ENCODE measurements at regions not wholly inside any gene's neighbourhood (a gene's known extent, or its start where the extent isn't known, plus 50 kb on each side); places are given as distances from the start of the nearest gene placed in this dataset.

- Histone ChIP-seq H3K4me3 (replicated peaks in 1 of 3; ENCODE audit: insufficient read depth in 1 of 3, low read depth in 1 of 3, low read length in 3 of 3) (no peak overlapping the region), H2AFZ (ENCODE audit: low read depth, low read length) (no peak overlapping the region), H3K9ac (replicated peaks; ENCODE audit: extremely low read depth, insufficient read depth, low read length) (no peak overlapping the region), H3K9me1 (replicated peaks; ENCODE audit: control insufficient read depth, extremely low read depth, insufficient read depth, low read length) (no peaks in the 10 kb centered on the region), H3K36me3 (ENCODE audit: control insufficient read depth in 2 of 2, extremely low read depth in 1 of 2, insufficient read depth in 2 of 2, low read length in 2 of 2) (no peaks in the 10 kb centered on the region), H3K4me1 (ENCODE audit: control insufficient read depth, extremely low read depth, insufficient read depth, low read length) (no peaks in the 10 kb centered on the region), H3K9me3 (replicated peaks; ENCODE audit: control insufficient read depth, insufficient read depth, low read length) (no peaks in the 10 kb centered on the region), H4K20me1 (replicated peaks; ENCODE audit: control insufficient read depth, extremely low read depth, insufficient read depth, low read length) (no peaks in the 10 kb centered on the region), H3K4me2 (ENCODE audit: insufficient read depth, low read length) (no peak overlapping the region), H3K27me3 (ENCODE audit: control insufficient read depth in 2 of 2, insufficient read depth in 2 of 2, low read length in 2 of 2) (no peaks in the 10 kb centered on the region), H3K79me2 (ENCODE audit: control insufficient read depth, insufficient read depth, low read length) (no peaks in the 10 kb centered on the region), H3K27ac (ENCODE audit: insufficient read depth, low read depth, low read length) (no peak overlapping the region)
- BruUV-seq (replicated peaks): no TSS peak
- DNase-seq (ENCODE audit: low read depth, low spot score) (no peak), FAIRE-seq (no peak)
- POLR2A ChIA-PET: no interaction called here
- TF ChIP-seq MYC (IDR thresholded peaks at IDR 0.05; ENCODE audit: low read depth, low read length) (no peak), JUN (IDR thresholded peaks at IDR 0.05; ENCODE audit: borderline replicate concordance, insufficient read depth, insufficient read length, low read depth) (no peak), CTCF (IDR thresholded peaks at IDR 0.05; ENCODE audit: extremely low read depth in 1 of 2, insufficient read depth in 1 of 2, low read depth in 1 of 2, low read length in 2 of 2) (no peak), MAX (IDR thresholded peaks at IDR 0.05; ENCODE audit: insufficient read depth, insufficient read length) (no peak), EZH2 (IDR thresholded peaks at IDR 0.05; ENCODE audit: borderline replicate concordance, low read depth, low read length, severe bottlenecking) (no peak), POLR2A (IDR thresholded peaks at IDR 0.05; ENCODE audit: low read depth, low read length) (no peak), GATA2 (IDR thresholded peaks at IDR 0.05; ENCODE audit: insufficient read depth, insufficient read length, low read depth, low read length) (no peak), FOS (IDR thresholded peaks at IDR 0.05; ENCODE audit: borderline replicate concordance, insufficient read depth, low read length) (no peak), POLR2AphosphoS5 (IDR thresholded peaks at IDR 0.05; ENCODE audit: insufficient read depth, low read depth, low read length) (no peak)
- intact Hi-C loops (cut with micrococcal nuclease): no loop called here
- CTCF ChIA-PET: no interaction called here
- dilution Hi-C loops (cut with MboI; ENCODE audit: extremely low pct_ligation_motif_present, low sequenced_read_pairs): no loop called here
Measured at GRCh38 chr7:21160401-21160800, 267.5 kb upstream of the SP4 start.

Measured in endothelial cell of umbilical vein (primary cell).